Left lung (tissue), 4 donors: ENCODE measurements at regions not wholly inside any gene's neighbourhood (a gene's known extent, or its start where the extent isn't known, plus 50 kb on each side); places are given as distances from the start of the nearest gene placed in this dataset.

Experiments used
- ATAC-seq: fragments of 200-7000 bp; cut with Tn5 transposase; one replicate; pipeline ENCODE4 v1.9.1; 2020; ENCODE audit warnings: moderate library complexity
- DNase-seq, 4 donors: peaks; one replicate each; pipeline ENCODE4 v3.0.0-alpha.2; 2013 to 2020
- H3K27ac ChIP-seq, 2 donors: fragments of 200-600 bp; sonication (generic) in 1 of 2; one replicate each; pipeline versions ENCODE4 v1.5.0 to v1.8.0; 2020 to 2021
- H3K27me3 ChIP-seq, 2 donors: fragments of 200-600 bp; sonication (generic) in 1 of 2; one replicate each; pipeline versions ENCODE4 v1.5.0 to v1.8.0; 2020 to 2021
- H3K36me3 ChIP-seq, 2 donors: fragments of 200-600 bp; sonication (generic) in 1 of 2; one replicate each; pipeline versions ENCODE4 v1.5.0 to v1.8.0; 2020 to 2021
- H3K4me1 ChIP-seq, 2 donors: fragments of 200-600 bp; one replicate each; pipeline ENCODE4 v1.8.0; 2021
- H3K4me3 ChIP-seq, 2 donors: fragments of 200-600 bp; sonication (generic) in 1 of 2; one replicate each; pipeline versions ENCODE4 v1.5.0 to v1.8.0; 2020 to 2021; ENCODE audit warnings: mild to moderate bottlenecking in 1 of 2
- H3K9me3 ChIP-seq, 2 donors: fragments of 200-600 bp; sonication (generic) in 1 of 2; one replicate each; pipeline versions ENCODE4 v1.5.0 to v1.8.0; 2020 to 2021
- CTCF ChIP-seq, 2 donors: fragments of 200-600 bp; sonication (generic) in 1 of 2; IDR thresholded peaks; one replicate each; pipeline versions ENCODE4 v1.5.0 to v1.8.0; 2021; ENCODE audit warnings: antibody characterized with exemption in 2 of 2
- intact Hi-C, 2 donors: fragments of 100-400 bp; cut with DNase I; formaldehyde crosslinking; loops; one replicate each; pipeline versions ENCODE4 v1.11.2 to v1.14.2; 2022
- donor health status: DM: no; HTN: yes; CAD: no.
- donor health status: DM: no; HTN: no; CAD: no.

- Histone ChIP-seq H3K36me3 (no peaks in the 10 kb centered on the region), H3K27ac (no peak overlapping the region), H3K4me3 (no peak overlapping the region), H3K4me1 (peaks cover 0 to 9% of the 10 kb centered on the region in 2 donors), H3K9me3 (no peaks in the 10 kb centered on the region), H3K27me3 (no peaks in the 10 kb centered on the region)
- no peak for TF ChIP-seq CTCF (IDR thresholded peaks at IDR 0.05)
- DNase-seq: no peak
- no peak for ATAC-seq
- intact Hi-C loops: no loop called here
These were observed 202.1 kb downstream of the REEP3 start for GRCh38 chr10:63723320-63723719.

- H3K4me3 ChIP-seq: no peak overlapping the region
- no peaks in the 10 kb centered on the region for H3K36me3 ChIP-seq
- peaks cover 0 to 9% of the 10 kb centered on the region in 2 donors for H3K4me1 ChIP-seq
- H3K27ac ChIP-seq: no peak overlapping the region
- peak in 1 of 4 donors; percentile 17 for DNase-seq
- intact Hi-C loops: no loop called here
- H3K9me3 ChIP-seq: no peaks in the 10 kb centered on the region
- no peaks in the 10 kb centered on the region for H3K27me3 ChIP-seq
- no peak for ATAC-seq
- TF ChIP-seq CTCF (IDR thresholded peaks at IDR 0.05): no peak
These were observed 202.5 kb downstream of the REEP3 start for GRCh38 chr10:63723741-63724140.

- no peak for ATAC-seq
- Histone ChIP-seq H3K36me3 (no peaks in the 10 kb centered on the region), H3K4me3 (no peak overlapping the region), H3K9me3 (no peaks in the 10 kb centered on the region), H3K27me3 (no peaks in the 10 kb centered on the region), H3K4me1 (peaks cover 0 to 6% of the 10 kb centered on the region in 2 donors), H3K27ac (no peak overlapping the region)
- intact Hi-C loops: no loop called here
- TF ChIP-seq CTCF (IDR thresholded peaks at IDR 0.05): no peak
- no peak for DNase-seq
These were observed 203.7 kb downstream of the REEP3 start for GRCh38 chr10:63724922-63725321.

- Histone ChIP-seq H3K4me1 (no peaks in the 10 kb centered on the region), H3K4me3 (no peak overlapping the region), H3K27me3 (no peaks in the 10 kb centered on the region), H3K9me3 (no peaks in the 10 kb centered on the region), H3K36me3 (no peaks in the 10 kb centered on the region), H3K27ac (no peak overlapping the region)
- intact Hi-C loops: no loop called here
- ATAC-seq (no peak), DNase-seq (no peak)
- no peak for TF ChIP-seq CTCF (IDR thresholded peaks at IDR 0.05)
These were observed 205.7 kb downstream of the REEP3 start for GRCh38 chr10:63726867-63727266.

- no peak for TF ChIP-seq CTCF (IDR thresholded peaks at IDR 0.05)
- Histone ChIP-seq H3K9me3 (no peaks in the 10 kb centered on the region), H3K36me3 (no peaks in the 10 kb centered on the region), H3K27me3 (no peaks in the 10 kb centered on the region), H3K4me3 (no peak overlapping the region), H3K27ac (no peak overlapping the region), H3K4me1 (no peaks in the 10 kb centered on the region)
- intact Hi-C loops: no loop called here
- DNase-seq (no peak), ATAC-seq (no peak)
These were observed 206.4 kb downstream of the REEP3 start for GRCh38 chr10:63727636-63728035.
